ENCODE measurements at regions not wholly inside any gene's neighbourhood (a gene's known extent, or its start where the extent isn't known, plus 50 kb on each side); places are given as distances from the start of the nearest gene placed in this dataset.

- no peak for DNase-seq
These were observed 128.2 kb upstream of the SEMA6A start for GRCh38 chr5:116702776-116703175.

GRCh38 chr5:116699332-116699731 lies 124.7 kb upstream of the SEMA6A start:
- no peak for DNase-seq

GRCh38 chr5:116696366-116696765 lies 121.7 kb upstream of the SEMA6A start:
- no peak for DNase-seq

GRCh38 chr5:116695681-116696080 lies 121.1 kb upstream of the SEMA6A start:
- DNase-seq = no peak

- DNase-seq = no peak
These were observed 111.8 kb upstream of the SEMA6A start for GRCh38 chr5:116686438-116686837.

GRCh38 chr5:116685931-116686330 lies 111.3 kb upstream of the SEMA6A start:
- DNase-seq = no peak

- no peak for DNase-seq
These were observed 110.4 kb upstream of the SEMA6A start for GRCh38 chr5:116685069-116685468.

- no peak for DNase-seq
These were observed 106.9 kb upstream of the SEMA6A start for GRCh38 chr5:116681334-116682013.

GRCh38 chr5:116675626-116675910 lies 100.9 kb upstream of the SEMA6A start:
- DNase-seq = no peak

- DNase-seq = no peak
These were observed 100.4 kb upstream of the SEMA6A start for GRCh38 chr5:116674881-116675625.

- DNase-seq = no peak
These were observed 98.8 kb upstream of the SEMA6A start for GRCh38 chr5:116673453-116673852.

- DNase-seq = no peak
These were observed 97.6 kb upstream of the SEMA6A start for GRCh38 chr5:116672203-116672602.

- DNase-seq = no peak
These were observed 96.7 kb upstream of the SEMA6A start for GRCh38 chr5:116671211-116671736.

- no peak for DNase-seq
These were observed 94.8 kb upstream of the SEMA6A start for GRCh38 chr5:116669261-116670031.

- DNase-seq = no peak
These were observed 93.8 kb upstream of the SEMA6A start for GRCh38 chr5:116668390-116668789.

GRCh38 chr5:116666901-116667300 lies 92.3 kb upstream of the SEMA6A start:
- DNase-seq = no peak

GRCh38 chr5:116664988-116665387 lies 90.4 kb upstream of the SEMA6A start:
- DNase-seq = no peak

GRCh38 chr5:116663081-116663480 lies 88.5 kb upstream of the SEMA6A start:
- DNase-seq = no peak

GRCh38 chr5:116661419-116661818 lies 86.8 kb upstream of the SEMA6A start:
- DNase-seq = no peak

GRCh38 chr5:116660929-116661328 lies 86.3 kb upstream of the SEMA6A start:
- DNase-seq = no peak

- no peak for DNase-seq
These were observed 84.2 kb upstream of the SEMA6A start for GRCh38 chr5:116658830-116659229.

GRCh38 chr5:116658141-116658540 lies 83.5 kb upstream of the SEMA6A start:
- DNase-seq = no peak

- DNase-seq = no peak
These were observed 80.8 kb upstream of the SEMA6A start for GRCh38 chr5:116655431-116655830.

GRCh38 chr5:116654925-116655324 lies 80.3 kb upstream of the SEMA6A start:
- DNase-seq = no peak

Measured in CD4-positive, alpha-beta T cell treated with Interferon alpha-2 for 1 hour (primary cell).